Fibroblast of the aortic adventitia (primary cell): ENCODE measurements at regions not wholly inside any gene's neighbourhood (a gene's known extent, or its start where the extent isn't known, plus 50 kb on each side); places are given as distances from the start of the nearest gene placed in this dataset.

Source experiments
- DNase-seq: peaks from one replicate; pipeline ENCODE4 v3.0.0-alpha.2; 2010; ENCODE audit warnings: low read depth
- H3K4me3 ChIP-seq: 2 replicates; pipeline ENCODE4 v1.5.1; 2011; ENCODE audit warnings: low read depth, mild to moderate bottlenecking, control low read depth, low read length, moderate library complexity
- TF ChIP-seq, protein P1 (sequence below): IDR thresholded peaks from 2 replicates; pipeline ENCODE4 v1.5.1; 2011; ENCODE audit warnings: mild to moderate bottlenecking, low read length, control low read depth, inconsistent platforms; ENCODE audit not compliant: insufficient read depth

DNA sequence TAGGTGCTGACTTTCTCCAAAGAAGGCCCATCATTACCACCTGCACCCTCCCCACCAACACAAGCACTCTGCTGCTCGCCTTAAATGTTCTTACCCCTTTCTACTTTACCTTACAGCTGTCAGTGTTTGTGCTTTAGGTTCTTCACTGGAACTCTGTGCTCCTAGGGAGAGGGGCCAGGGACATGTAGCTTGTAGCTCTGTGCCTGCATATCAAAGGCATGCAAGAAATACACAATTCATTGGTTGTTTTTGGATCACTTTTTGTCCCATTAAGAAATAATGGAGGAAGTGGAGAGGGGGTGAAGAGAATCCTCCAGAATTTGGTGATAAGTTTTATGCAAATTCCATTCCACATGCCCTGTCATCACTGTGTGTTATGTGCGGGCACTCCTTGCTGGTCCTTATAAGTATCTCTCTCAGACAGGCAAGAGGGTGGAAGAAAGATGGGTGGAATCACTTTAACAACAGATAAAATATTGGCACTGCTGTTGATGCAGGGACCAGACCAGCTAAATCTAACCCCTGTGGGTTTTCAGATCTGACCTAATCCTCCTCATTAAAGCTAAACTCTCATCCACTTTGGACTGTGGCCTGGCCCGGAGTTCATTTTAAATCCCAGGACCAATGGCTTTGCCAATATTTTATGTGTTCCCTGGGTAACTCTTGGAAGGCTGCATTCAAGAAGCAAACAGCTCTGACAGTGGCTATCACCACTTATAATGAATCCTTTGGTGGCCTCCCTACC, 375.8 kb upstream of the NFE2L3 start:
- no peak for DNase-seq
- H3K4me3 ChIP-seq: no peak overlapping the region
- TF ChIP-seq, protein P1, sequence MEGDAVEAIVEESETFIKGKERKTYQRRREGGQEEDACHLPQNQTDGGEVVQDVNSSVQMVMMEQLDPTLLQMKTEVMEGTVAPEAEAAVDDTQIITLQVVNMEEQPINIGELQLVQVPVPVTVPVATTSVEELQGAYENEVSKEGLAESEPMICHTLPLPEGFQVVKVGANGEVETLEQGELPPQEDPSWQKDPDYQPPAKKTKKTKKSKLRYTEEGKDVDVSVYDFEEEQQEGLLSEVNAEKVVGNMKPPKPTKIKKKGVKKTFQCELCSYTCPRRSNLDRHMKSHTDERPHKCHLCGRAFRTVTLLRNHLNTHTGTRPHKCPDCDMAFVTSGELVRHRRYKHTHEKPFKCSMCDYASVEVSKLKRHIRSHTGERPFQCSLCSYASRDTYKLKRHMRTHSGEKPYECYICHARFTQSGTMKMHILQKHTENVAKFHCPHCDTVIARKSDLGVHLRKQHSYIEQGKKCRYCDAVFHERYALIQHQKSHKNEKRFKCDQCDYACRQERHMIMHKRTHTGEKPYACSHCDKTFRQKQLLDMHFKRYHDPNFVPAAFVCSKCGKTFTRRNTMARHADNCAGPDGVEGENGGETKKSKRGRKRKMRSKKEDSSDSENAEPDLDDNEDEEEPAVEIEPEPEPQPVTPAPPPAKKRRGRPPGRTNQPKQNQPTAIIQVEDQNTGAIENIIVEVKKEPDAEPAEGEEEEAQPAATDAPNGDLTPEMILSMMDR: no peak

DNA sequence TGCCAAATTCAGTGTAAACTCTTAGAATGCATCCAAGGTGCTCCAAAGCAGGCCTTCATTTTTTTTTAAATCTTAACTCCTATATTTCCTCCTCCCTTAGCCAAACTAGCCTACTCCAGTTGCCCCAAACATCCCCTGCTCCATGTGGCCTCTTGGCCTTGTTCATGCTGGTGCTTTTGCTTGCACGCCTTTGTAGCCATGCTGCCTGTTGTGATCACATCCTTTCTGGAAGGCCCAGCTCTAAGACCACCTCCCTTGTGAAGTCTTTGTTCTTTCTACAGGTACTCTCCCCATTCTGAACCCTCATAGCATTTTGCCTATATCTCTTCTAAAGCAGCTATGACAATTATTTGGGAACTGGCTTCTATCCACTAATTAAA, 375.3 kb upstream of the NFE2L3 start:
- DNase-seq: no peak
- TF ChIP-seq, protein P1: no peak
- H3K4me3 ChIP-seq: no peak overlapping the region

DNA sequence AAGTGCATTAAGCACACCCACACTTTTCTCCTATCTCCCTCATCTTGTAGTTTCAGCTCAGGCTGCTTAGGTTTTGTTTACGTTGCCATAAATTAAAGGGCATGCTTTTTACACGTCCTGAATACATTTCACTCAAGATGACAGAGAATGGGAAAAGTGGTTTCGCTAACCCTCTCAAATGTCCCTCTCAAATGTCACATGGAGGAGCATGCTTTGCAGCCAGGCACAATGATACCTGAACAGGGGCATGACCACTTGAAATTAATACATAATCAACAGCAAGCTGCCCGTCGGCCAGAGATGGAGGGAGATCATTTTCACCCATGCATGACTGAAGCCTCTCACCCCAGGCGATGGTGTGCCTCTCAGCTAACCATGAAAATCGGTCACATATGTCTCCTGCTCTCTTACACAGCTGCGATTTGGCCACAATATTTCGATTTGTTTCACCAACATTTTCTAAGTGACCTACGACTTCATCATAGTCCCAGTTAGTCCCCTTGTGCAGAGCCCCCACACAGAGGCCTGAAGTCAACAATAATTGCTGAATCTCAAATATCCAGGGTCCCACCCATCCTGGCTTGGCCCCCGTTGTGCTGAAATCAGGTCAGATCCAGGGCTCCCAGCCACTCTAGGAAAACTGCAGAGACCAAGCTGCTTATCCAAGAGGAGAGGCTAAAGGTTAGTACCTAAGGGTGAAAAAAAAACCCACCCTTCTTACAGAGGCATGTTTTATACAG, 373.9 kb upstream of the NFE2L3 start:
- H3K4me3 ChIP-seq: no peak overlapping the region
- TF ChIP-seq, protein P1: no peak
- DNase-seq: no peak

DNA sequence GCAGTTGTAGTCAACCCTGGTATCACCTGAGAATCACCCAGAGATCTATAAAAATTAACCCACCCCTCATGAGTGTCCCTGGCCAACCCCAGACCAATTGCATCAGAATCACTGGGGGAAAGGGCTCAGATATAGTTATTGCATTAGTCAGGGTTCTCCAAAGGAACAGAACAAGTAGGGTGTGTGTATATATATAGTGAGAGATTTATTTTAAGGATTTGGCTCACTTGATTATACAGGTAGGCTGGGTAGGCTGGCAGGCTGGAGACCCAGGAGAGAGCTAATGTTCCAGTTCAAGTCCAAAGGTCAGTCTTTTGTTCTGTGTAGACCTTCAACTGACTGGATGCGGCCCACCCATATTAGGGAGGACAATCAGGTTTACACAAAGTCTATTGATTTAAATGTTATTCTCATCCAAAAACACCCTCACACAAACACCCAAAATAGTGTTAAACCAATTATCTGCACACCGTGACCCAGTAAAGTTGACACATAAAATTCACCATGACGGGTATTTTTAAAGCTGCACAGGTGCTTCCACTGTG, 372.9 kb upstream of the NFE2L3 start:
- TF ChIP-seq, protein P1: no peak
- no peak overlapping the region for H3K4me3 ChIP-seq
- no peak for DNase-seq

DNA sequence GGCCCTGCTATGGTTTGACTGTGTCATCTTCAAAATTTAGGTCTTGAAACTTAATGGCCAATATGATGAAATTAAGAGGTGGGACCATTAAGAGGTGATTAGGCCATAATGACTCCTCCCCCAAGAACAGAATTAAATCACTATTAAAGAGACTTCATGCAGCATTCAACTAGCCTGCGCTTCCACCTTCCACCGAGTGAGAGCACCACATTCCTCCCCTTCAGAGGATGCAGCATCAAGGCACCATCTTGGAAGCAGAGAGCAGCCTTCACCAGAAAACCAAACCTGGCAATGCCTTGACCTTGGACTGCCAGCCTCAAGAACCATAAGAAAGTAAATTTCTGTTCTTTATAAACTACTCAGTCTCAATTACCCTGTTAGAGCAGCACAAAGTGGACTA, 371.1 kb upstream of the NFE2L3 start:
- DNase-seq: no peak
- TF ChIP-seq, protein P1: no peak
- H3K4me3 ChIP-seq: no peak overlapping the region

DNA sequence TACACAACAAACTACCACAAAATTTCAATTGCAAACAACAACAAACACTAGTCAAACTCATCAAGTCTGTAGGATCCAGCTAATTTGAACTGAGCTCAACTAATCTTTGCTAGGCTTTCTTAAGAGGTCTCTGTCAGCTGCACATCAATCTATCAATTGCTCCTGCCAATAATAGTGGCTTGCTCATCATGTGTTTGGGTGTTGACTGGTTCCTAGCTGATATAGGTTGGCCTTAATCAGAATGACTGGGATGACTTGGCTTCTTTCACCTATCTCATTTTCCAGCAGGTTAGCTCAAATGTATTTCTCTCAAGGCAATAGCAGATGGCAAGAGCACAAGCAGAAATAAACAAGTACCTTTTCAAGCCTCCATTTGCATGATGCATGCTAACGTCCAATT, 370.3 kb upstream of the NFE2L3 start:
- no peak overlapping the region for H3K4me3 ChIP-seq
- TF ChIP-seq, protein P1: no peak
- no peak for DNase-seq
